ENCODE measurements at regions not wholly inside any gene's neighbourhood (a gene's known extent, or its start where the extent isn't known, plus 50 kb on each side); places are given as distances from the start of the nearest gene placed in this dataset.

GRCh38 chr15:54979964-54980363, 216.8 kb downstream of the RSL24D1 start:
- H3K27me3 ChIP-seq: no peaks in the 10 kb centered on the region
- intact Hi-C loops (cut with DNase I): no loop called here
- TF ChIP-seq CTCF (IDR thresholded peaks at IDR 0.05): no peak
- DNase-seq (no peak), ATAC-seq (no peak)
- no peaks in the 10 kb centered on the region for H3K4me1 ChIP-seq
- no peak overlapping the region for H3K27ac ChIP-seq
- H3K36me3 ChIP-seq: no peaks in the 10 kb centered on the region
- H3K4me3 ChIP-seq: no peak overlapping the region
- no peaks in the 10 kb centered on the region for H3K9me3 ChIP-seq

- no peaks in the 10 kb centered on the region for H3K4me1 ChIP-seq
- intact Hi-C loops (cut with DNase I): no loop called here
- H3K9me3 ChIP-seq: peaks cover 0 to 13% of the 10 kb centered on the region in 2 donors
- no peak for ATAC-seq
- no peaks in the 10 kb centered on the region for H3K27me3 ChIP-seq
- no peak overlapping the region for H3K27ac ChIP-seq
- no peaks in the 10 kb centered on the region for H3K36me3 ChIP-seq
- TF ChIP-seq CTCF (IDR thresholded peaks at IDR 0.05): no peak
- H3K4me3 ChIP-seq: no peak overlapping the region
- no peak for DNase-seq
These were observed 234.1 kb downstream of the RSL24D1 start for GRCh38 chr15:54962637-54963036.

GRCh38 chr15:54960266-54960665, 236.5 kb downstream of the RSL24D1 start:
- no peak for TF ChIP-seq CTCF (IDR thresholded peaks at IDR 0.05)
- no peak for ATAC-seq
- H3K4me1 ChIP-seq: no peaks in the 10 kb centered on the region

GRCh38 chr15:54941417-54941816, 255.3 kb downstream of the RSL24D1 start:
- no peak for TF ChIP-seq CTCF (IDR thresholded peaks at IDR 0.05)
- intact Hi-C loops (cut with DNase I): no loop called here
- Histone ChIP-seq H3K9me3 (peaks cover 0 to 5% of the 10 kb centered on the region in 2 donors), H3K4me3 (no peak overlapping the region), H3K27ac (no peak overlapping the region), H3K27me3 (no peaks in the 10 kb centered on the region), H3K4me1 (no peaks in the 10 kb centered on the region), H3K36me3 (no peaks in the 10 kb centered on the region)
- no peak for ATAC-seq
- DNase-seq: no peak

More at GRCh38 chr15:54960266-54960665, 236.5 kb downstream of the RSL24D1 start:
- Histone ChIP-seq H3K27ac (no peak overlapping the region), H3K9me3 (peaks cover 0 to 13% of the 10 kb centered on the region in 2 donors), H3K4me3 (no peak overlapping the region), H3K36me3 (no peaks in the 10 kb centered on the region), H3K27me3 (no peaks in the 10 kb centered on the region)
- no peak for DNase-seq
- intact Hi-C loops (cut with DNase I): no loop called here

- H3K27ac ChIP-seq: no peak overlapping the region
- no peak overlapping the region for H3K4me3 ChIP-seq
- ATAC-seq (no peak), DNase-seq (no peak)
- intact Hi-C loops (cut with DNase I): no loop called here
- no peak for TF ChIP-seq CTCF (IDR thresholded peaks at IDR 0.05)
- no peaks in the 10 kb centered on the region for H3K27me3 ChIP-seq
- H3K36me3 ChIP-seq: no peaks in the 10 kb centered on the region
- no peaks in the 10 kb centered on the region for H3K4me1 ChIP-seq
- H3K9me3 ChIP-seq: peaks cover 0 to under 1% of the 10 kb centered on the region in 2 donors
These were observed 279.4 kb downstream of the RSL24D1 start for GRCh38 chr15:54917312-54917711.
